Chondrocyte (in vitro differentiated cells): ENCODE measurements at regions not wholly inside any gene's neighbourhood (a gene's known extent, or its start where the extent isn't known, plus 50 kb on each side); places are given as distances from the start of the nearest gene placed in this dataset. TPM values are rescaled to one million over a fixed set of nuclear protein-coding genes. Genes with fewer than 3 reads are reported as not detected.

ENCODE experiments used
- microRNA-seq: library from miRNA; unstranded; fragments of <30 nt; microRNA quantifications from one replicate; pipeline ENCODE4 v1.2.0, GENCODE V29; 2020; ENCODE audit warnings: borderline number of aligned reads

Small RNA genes lying in the stretch of these regions (microRNA-seq; reads per million reads assigned to microRNA genes)
- gene MIR6859-1 = not detected
- gene MIR6859-2 = not detected
